ENCODE measurements at regions not wholly inside any gene's neighbourhood (a gene's known extent, or its start where the extent isn't known, plus 50 kb on each side); places are given as distances from the start of the nearest gene placed in this dataset.
"Not testable (repeated sequence)": the region's sequence is repeated elsewhere in the genome, so short reads cannot be mapped to it uniquely, and the experiment has no call there.

- TF ChIP-seq, protein P1, sequence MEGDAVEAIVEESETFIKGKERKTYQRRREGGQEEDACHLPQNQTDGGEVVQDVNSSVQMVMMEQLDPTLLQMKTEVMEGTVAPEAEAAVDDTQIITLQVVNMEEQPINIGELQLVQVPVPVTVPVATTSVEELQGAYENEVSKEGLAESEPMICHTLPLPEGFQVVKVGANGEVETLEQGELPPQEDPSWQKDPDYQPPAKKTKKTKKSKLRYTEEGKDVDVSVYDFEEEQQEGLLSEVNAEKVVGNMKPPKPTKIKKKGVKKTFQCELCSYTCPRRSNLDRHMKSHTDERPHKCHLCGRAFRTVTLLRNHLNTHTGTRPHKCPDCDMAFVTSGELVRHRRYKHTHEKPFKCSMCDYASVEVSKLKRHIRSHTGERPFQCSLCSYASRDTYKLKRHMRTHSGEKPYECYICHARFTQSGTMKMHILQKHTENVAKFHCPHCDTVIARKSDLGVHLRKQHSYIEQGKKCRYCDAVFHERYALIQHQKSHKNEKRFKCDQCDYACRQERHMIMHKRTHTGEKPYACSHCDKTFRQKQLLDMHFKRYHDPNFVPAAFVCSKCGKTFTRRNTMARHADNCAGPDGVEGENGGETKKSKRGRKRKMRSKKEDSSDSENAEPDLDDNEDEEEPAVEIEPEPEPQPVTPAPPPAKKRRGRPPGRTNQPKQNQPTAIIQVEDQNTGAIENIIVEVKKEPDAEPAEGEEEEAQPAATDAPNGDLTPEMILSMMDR (IDR thresholded peaks at IDR 0.05; ENCODE audit: borderline replicate concordance, extremely low read depth, low read length, poor library complexity, severe bottlenecking) = not testable (repeated sequence)
- not testable (repeated sequence) for TF ChIP-seq EZH2 (IDR thresholded peaks at IDR 0.05; ENCODE audit: borderline replicate concordance, low read depth, low read length, severe bottlenecking)
These were observed 351.0 kb downstream of the SPATA31A6 start for GRCh38 chr9:42534325-42534983.

Data from DND-41 (cell line).